ENCODE measurements at regions not wholly inside any gene's neighbourhood (a gene's known extent, or its start where the extent isn't known, plus 50 kb on each side); places are given as distances from the start of the nearest gene placed in this dataset.
"Not testable (repeated sequence)": the region's sequence is repeated elsewhere in the genome, so short reads cannot be mapped to it uniquely, and the experiment has no call there.

GRCh38 chr16:29326164-29327125, 80.1 kb downstream of the NPIPB11 start:
- not testable (repeated sequence) for TF ChIP-seq CTCF, EZH2, EZH2phosphoT487 (IDR thresholded peaks at IDR 0.05)
